Neural progenitor cell (in vitro differentiated cells): ENCODE measurements at regions not wholly inside any gene's neighbourhood (a gene's known extent, or its start where the extent isn't known, plus 50 kb on each side); places are given as distances from the start of the nearest gene placed in this dataset.

ENCODE experiments used
- EZH2 ChIP-seq: fragments of 200-600 bp; sonication (generic); IDR thresholded peaks from 2 replicates; pipeline ENCODE4 v1.6.1; 2017; ENCODE audit warnings: antibody characterized with exemption, mild to moderate bottlenecking, moderate library complexity
- EZH2phosphoT487 ChIP-seq: fragments of 200-600 bp; sonication (generic); IDR thresholded peaks from 2 replicates; pipeline ENCODE4 v1.6.1; 2017; ENCODE audit warnings: antibody characterized with exemption
- TF ChIP-seq, protein P1 (sequence below): fragments of 200-600 bp; sonication (generic); IDR thresholded peaks from 2 replicates; pipeline ENCODE4 v1.5.1; 2017; ENCODE audit warnings: antibody characterized with exemption, mild to moderate bottlenecking

DNA sequence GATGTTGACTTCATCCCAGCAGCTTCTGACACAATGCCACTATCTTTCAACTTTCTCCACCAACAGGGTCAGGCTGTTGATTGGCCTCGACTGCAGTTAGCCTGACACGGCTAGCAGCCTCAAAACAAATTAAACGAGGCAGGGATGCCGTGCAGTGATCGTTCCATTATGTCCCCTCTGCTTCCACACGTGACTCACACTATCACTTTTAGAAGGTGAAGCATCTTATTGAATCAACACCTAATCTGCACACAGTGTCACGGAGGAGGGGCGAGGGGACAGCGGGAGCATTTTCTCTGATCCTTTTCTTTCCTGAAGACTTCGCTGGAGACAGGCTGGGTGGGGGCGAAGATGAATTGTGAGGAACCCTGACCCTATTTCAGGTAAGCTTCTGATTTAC, 241.9 kb upstream of the ZNF507 start:
- TF ChIP-seq EZH2, result no peak
- TF ChIP-seq, protein P1, sequence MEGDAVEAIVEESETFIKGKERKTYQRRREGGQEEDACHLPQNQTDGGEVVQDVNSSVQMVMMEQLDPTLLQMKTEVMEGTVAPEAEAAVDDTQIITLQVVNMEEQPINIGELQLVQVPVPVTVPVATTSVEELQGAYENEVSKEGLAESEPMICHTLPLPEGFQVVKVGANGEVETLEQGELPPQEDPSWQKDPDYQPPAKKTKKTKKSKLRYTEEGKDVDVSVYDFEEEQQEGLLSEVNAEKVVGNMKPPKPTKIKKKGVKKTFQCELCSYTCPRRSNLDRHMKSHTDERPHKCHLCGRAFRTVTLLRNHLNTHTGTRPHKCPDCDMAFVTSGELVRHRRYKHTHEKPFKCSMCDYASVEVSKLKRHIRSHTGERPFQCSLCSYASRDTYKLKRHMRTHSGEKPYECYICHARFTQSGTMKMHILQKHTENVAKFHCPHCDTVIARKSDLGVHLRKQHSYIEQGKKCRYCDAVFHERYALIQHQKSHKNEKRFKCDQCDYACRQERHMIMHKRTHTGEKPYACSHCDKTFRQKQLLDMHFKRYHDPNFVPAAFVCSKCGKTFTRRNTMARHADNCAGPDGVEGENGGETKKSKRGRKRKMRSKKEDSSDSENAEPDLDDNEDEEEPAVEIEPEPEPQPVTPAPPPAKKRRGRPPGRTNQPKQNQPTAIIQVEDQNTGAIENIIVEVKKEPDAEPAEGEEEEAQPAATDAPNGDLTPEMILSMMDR, result no peak
- no peak for TF ChIP-seq EZH2phosphoT487
